NCI-H226 (cell line): ENCODE measurements at regions not wholly inside any gene's neighbourhood (a gene's known extent, or its start where the extent isn't known, plus 50 kb on each side); places are given as distances from the start of the nearest gene placed in this dataset.
"Not testable (repeated sequence)": the region's sequence is repeated elsewhere in the genome, so short reads cannot be mapped to it uniquely, and the experiment has no call there.

Experiments used
- DNase-seq: peaks from one replicate; pipeline ENCODE4 v3.0.0-alpha.2; 2015

GRCh38 chr2:133988316-133988891, 265.5 kb upstream of the MGAT5 start:
- DNase-seq: no peak

GRCh38 chr2:133991606-133992168, 262.2 kb upstream of the MGAT5 start:
- DNase-seq: no peak

- DNase-seq: no peak
Measured at GRCh38 chr2:133992454-133992853, 261.4 kb upstream of the MGAT5 start.

- DNase-seq: no peak
Measured at GRCh38 chr2:133993160-133993559, 260.7 kb upstream of the MGAT5 start.

GRCh38 chr2:133998726-133999125, 255.1 kb upstream of the MGAT5 start:
- DNase-seq: not testable (repeated sequence)

GRCh38 chr2:134002391-134002790, 251.5 kb upstream of the MGAT5 start:
- no peak for DNase-seq

GRCh38 chr2:134002921-134003320, 251.0 kb upstream of the MGAT5 start:
- DNase-seq: no peak

- no peak for DNase-seq
Measured at GRCh38 chr2:134004467-134004866, 249.4 kb upstream of the MGAT5 start.

GRCh38 chr2:134008837-134009236, 245.0 kb upstream of the MGAT5 start:
- no peak for DNase-seq

- no peak for DNase-seq
Measured at GRCh38 chr2:134009440-134009839, 244.4 kb upstream of the MGAT5 start.

GRCh38 chr2:134009906-134010305, 244.0 kb upstream of the MGAT5 start:
- not testable (repeated sequence) for DNase-seq

GRCh38 chr2:134011936-134012586, 241.8 kb upstream of the MGAT5 start:
- no peak for DNase-seq

GRCh38 chr2:134014196-134014960, 239.5 kb upstream of the MGAT5 start:
- no peak for DNase-seq

GRCh38 chr2:134019871-134020270, 234.0 kb upstream of the MGAT5 start:
- no peak for DNase-seq

GRCh38 chr2:134020608-134021007, 233.3 kb upstream of the MGAT5 start:
- DNase-seq: no peak

- DNase-seq: no peak
Measured at GRCh38 chr2:134021830-134022524, 231.9 kb upstream of the MGAT5 start.

- no peak for DNase-seq
Measured at GRCh38 chr2:134023854-134024253, 230.0 kb upstream of the MGAT5 start.

- DNase-seq: no peak
Measured at GRCh38 chr2:134027980-134028379, 225.9 kb upstream of the MGAT5 start.

- DNase-seq: no peak
Measured at GRCh38 chr2:134029418-134029817, 224.5 kb upstream of the MGAT5 start.

GRCh38 chr2:134031539-134031938, 222.3 kb upstream of the MGAT5 start:
- DNase-seq: no peak

- no peak for DNase-seq
Measured at GRCh38 chr2:134035605-134036370, 218.1 kb upstream of the MGAT5 start.

GRCh38 chr2:134039912-134040581, 213.8 kb upstream of the MGAT5 start:
- no peak for DNase-seq
